Central memory CD4-positive, alpha-beta T cell (primary cell): ENCODE measurements at regions not wholly inside any gene's neighbourhood (a gene's known extent, or its start where the extent isn't known, plus 50 kb on each side); places are given as distances from the start of the nearest gene placed in this dataset.
"Not testable (repeated sequence)": the region's sequence is repeated elsewhere in the genome, so short reads cannot be mapped to it uniquely, and the experiment has no call there.

ENCODE experiments used
- DNase-seq: peaks from one replicate; pipeline ENCODE4 v3.0.0; 2022

- DNase-seq = no peak
These were observed 590.2 kb upstream of the UBE2E2 start for GRCh38 chr3:22612927-22613326.

GRCh38 chr3:22615790-22616189 lies 587.3 kb upstream of the UBE2E2 start:
- DNase-seq = no peak

GRCh38 chr3:22617372-22617771 lies 585.8 kb upstream of the UBE2E2 start:
- no peak for DNase-seq

GRCh38 chr3:22620498-22620897 lies 582.6 kb upstream of the UBE2E2 start:
- no peak for DNase-seq

GRCh38 chr3:22621205-22621809 lies 581.8 kb upstream of the UBE2E2 start:
- no peak for DNase-seq

GRCh38 chr3:22627993-22628499 lies 575.1 kb upstream of the UBE2E2 start:
- DNase-seq = no peak

GRCh38 chr3:22632536-22632935 lies 570.6 kb upstream of the UBE2E2 start:
- DNase-seq = no peak

- no peak for DNase-seq
These were observed 568.7 kb upstream of the UBE2E2 start for GRCh38 chr3:22634433-22634832.

- no peak for DNase-seq
These were observed 543.3 kb upstream of the UBE2E2 start for GRCh38 chr3:22659651-22660475.

GRCh38 chr3:22660606-22661005 lies 542.5 kb upstream of the UBE2E2 start:
- DNase-seq = no peak

- DNase-seq = no peak
These were observed 541.9 kb upstream of the UBE2E2 start for GRCh38 chr3:22661121-22661700.

GRCh38 chr3:22665528-22665927 lies 537.6 kb upstream of the UBE2E2 start:
- no peak for DNase-seq

- DNase-seq = no peak
These were observed 536.4 kb upstream of the UBE2E2 start for GRCh38 chr3:22666736-22667135.

- DNase-seq = no peak
These were observed 531.3 kb upstream of the UBE2E2 start for GRCh38 chr3:22671848-22672247.

GRCh38 chr3:22684739-22685138 lies 518.4 kb upstream of the UBE2E2 start:
- no peak for DNase-seq

GRCh38 chr3:22685597-22685996 lies 517.5 kb upstream of the UBE2E2 start:
- DNase-seq = no peak

- DNase-seq = no peak
These were observed 511.7 kb upstream of the UBE2E2 start for GRCh38 chr3:22691407-22691806.

- no peak for DNase-seq
These were observed 511.1 kb upstream of the UBE2E2 start for GRCh38 chr3:22691856-22692628.

GRCh38 chr3:22700876-22701275 lies 502.3 kb upstream of the UBE2E2 start:
- DNase-seq = no peak

GRCh38 chr3:22704166-22704565 lies 499.0 kb upstream of the UBE2E2 start:
- no peak for DNase-seq

GRCh38 chr3:22704571-22705354 lies 498.4 kb upstream of the UBE2E2 start:
- no peak for DNase-seq

- DNase-seq = not testable (repeated sequence)
These were observed 496.2 kb upstream of the UBE2E2 start for GRCh38 chr3:22706922-22707321.
